Left ventricle myocardium inferior (tissue), 1 donor: ENCODE measurements at regions not wholly inside any gene's neighbourhood (a gene's known extent, or its start where the extent isn't known, plus 50 kb on each side); places are given as distances from the start of the nearest gene placed in this dataset.

Source experiments
- DNase-seq: peaks from one replicate; pipeline ENCODE4 v3.0.0-alpha.2; 2020
- H3K27ac ChIP-seq: fragments of 200-600 bp; replicated peaks from 2 replicates; pipeline ENCODE4 v1.8.0; 2021
- H3K27me3 ChIP-seq: fragments of 200-600 bp; 2 replicates; pipeline ENCODE4 v1.8.0; 2021; ENCODE audit warnings: low read depth
- H3K36me3 ChIP-seq: fragments of 200-600 bp; 2 replicates; pipeline ENCODE4 v1.8.0; 2021
- H3K4me1 ChIP-seq: fragments of 200-600 bp; 2 replicates; pipeline ENCODE4 v1.8.0; 2021
- H3K4me3 ChIP-seq: fragments of 200-600 bp; 2 replicates; pipeline ENCODE4 v1.8.0; 2021; ENCODE audit warnings: mild to moderate bottlenecking, moderate library complexity
- H3K9me3 ChIP-seq: fragments of 200-600 bp; replicated peaks from 2 replicates; pipeline ENCODE4 v1.8.0; 2021
- intact Hi-C: fragments of 100-400 bp; cut with micrococcal nuclease; formaldehyde crosslinking; loops from one replicate; pipeline ENCODE4 v1.11.0; 2022
- TF ChIP-seq, protein P1 (sequence below): fragments of 200-600 bp; IDR thresholded peaks from 2 replicates; pipeline ENCODE4 v1.8.0; 2021; ENCODE audit warnings: antibody characterized with exemption, mild to moderate bottlenecking, borderline replicate concordance
- donor health status: DM: no; HTN: yes; CAD: no; lungs with severe emphysema.

GRCh38 chr2:168403736-168404135 lies 52.3 kb upstream of the CERS6 start:
- no peaks in the 10 kb centered on the region for H3K27me3 ChIP-seq
- TF ChIP-seq, protein P1, sequence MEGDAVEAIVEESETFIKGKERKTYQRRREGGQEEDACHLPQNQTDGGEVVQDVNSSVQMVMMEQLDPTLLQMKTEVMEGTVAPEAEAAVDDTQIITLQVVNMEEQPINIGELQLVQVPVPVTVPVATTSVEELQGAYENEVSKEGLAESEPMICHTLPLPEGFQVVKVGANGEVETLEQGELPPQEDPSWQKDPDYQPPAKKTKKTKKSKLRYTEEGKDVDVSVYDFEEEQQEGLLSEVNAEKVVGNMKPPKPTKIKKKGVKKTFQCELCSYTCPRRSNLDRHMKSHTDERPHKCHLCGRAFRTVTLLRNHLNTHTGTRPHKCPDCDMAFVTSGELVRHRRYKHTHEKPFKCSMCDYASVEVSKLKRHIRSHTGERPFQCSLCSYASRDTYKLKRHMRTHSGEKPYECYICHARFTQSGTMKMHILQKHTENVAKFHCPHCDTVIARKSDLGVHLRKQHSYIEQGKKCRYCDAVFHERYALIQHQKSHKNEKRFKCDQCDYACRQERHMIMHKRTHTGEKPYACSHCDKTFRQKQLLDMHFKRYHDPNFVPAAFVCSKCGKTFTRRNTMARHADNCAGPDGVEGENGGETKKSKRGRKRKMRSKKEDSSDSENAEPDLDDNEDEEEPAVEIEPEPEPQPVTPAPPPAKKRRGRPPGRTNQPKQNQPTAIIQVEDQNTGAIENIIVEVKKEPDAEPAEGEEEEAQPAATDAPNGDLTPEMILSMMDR = no peak
- H3K27ac ChIP-seq = no peak overlapping the region
- intact Hi-C loops = no loop called here
- no peaks in the 10 kb centered on the region for H3K36me3 ChIP-seq
- DNase-seq = no peak
- H3K4me3 ChIP-seq = no peak overlapping the region
- peaks cover 27% of the 10 kb centered on the region for H3K9me3 ChIP-seq
- H3K4me1 ChIP-seq = no peaks in the 10 kb centered on the region

- no peak for DNase-seq
- Histone ChIP-seq H3K4me3 (no peak overlapping the region), H3K9me3 (peaks cover 29% of the 10 kb centered on the region), H3K27ac (no peak overlapping the region), H3K36me3 (no peaks in the 10 kb centered on the region), H3K27me3 (no peaks in the 10 kb centered on the region), H3K4me1 (no peaks in the 10 kb centered on the region)
- intact Hi-C loops = no loop called here
- TF ChIP-seq, protein P1 = no peak
Measured at GRCh38 chr2:168404764-168405163, 51.3 kb upstream of the CERS6 start.
